OCI-LY3 (cell line): ENCODE measurements at regions not wholly inside any gene's neighbourhood (a gene's known extent, or its start where the extent isn't known, plus 50 kb on each side); places are given as distances from the start of the nearest gene placed in this dataset.

Experiments used
- H2AFZ ChIP-seq: fragments of 200-600, 300-600 bp; shearing (Covaris generic); 2 replicates; pipeline ENCODE4 v1.6.0; 2014; ENCODE audit warnings: antibody characterized with exemption, low read depth, low read length
- H3K27ac ChIP-seq: fragments of 200-600, 300-600 bp; sonication (generic); 2 replicates; pipeline ENCODE4 v1.5.1; 2014; ENCODE audit warnings: mild to moderate bottlenecking, low read length, moderate library complexity, mixed read lengths
- H3K27me3 ChIP-seq: fragments of 200-600, 300-600 bp; sonication (generic); 2 replicates; pipeline ENCODE4 v1.6.1; 2014; ENCODE audit warnings: low read depth, low read length, mixed read lengths
- H3K36me3 ChIP-seq: fragments of 200-600, 300-600 bp; sonication (generic); replicated peaks from 2 replicates; pipeline ENCODE3; 2014; ENCODE audit warnings: low read depth, low read length, mixed read lengths
- H3K4me1 ChIP-seq: fragments of 300-600, 200-600 bp; sonication (generic); 2 replicates; pipeline ENCODE4 v1.6.1; 2014; ENCODE audit warnings: low read length, mixed read lengths
- H3K4me2 ChIP-seq: fragments of 200-600, 300-600 bp; sonication (generic); 2 replicates; pipeline ENCODE4 v1.6.1; 2014; ENCODE audit warnings: low read length, mixed read lengths
- H3K4me3 ChIP-seq: fragments of 300-600, 200-600 bp; sonication (generic); 2 replicates; pipeline ENCODE4 v1.5.1; 2014; ENCODE audit warnings: antibody characterized with exemption, mild to moderate bottlenecking, low read length, moderate library complexity
- H3K79me2 ChIP-seq: fragments of 300-600, 200-600 bp; shearing (Covaris generic); 2 replicates; pipeline ENCODE4 v1.6.1; 2014; ENCODE audit warnings: mild to moderate bottlenecking, low read length, mixed read lengths
- H3K9ac ChIP-seq: fragments of 300-600, 200-600 bp; shearing (Covaris generic); 2 replicates; pipeline ENCODE4 v1.6.0; 2014; ENCODE audit warnings: mild to moderate bottlenecking, low read length, moderate library complexity
- H3K9me3 ChIP-seq: fragments of 200-600, 300-600 bp; shearing (Covaris generic); 2 replicates; pipeline ENCODE4 v1.6.1; 2014; ENCODE audit warnings: low read length, mixed read lengths; ENCODE audit not compliant: insufficient read depth
- H4K20me1 ChIP-seq: fragments of 200-600, 300-600 bp; sonication (generic); 2 replicates; pipeline ENCODE4 v1.6.1; 2016; ENCODE audit warnings: low read length, mixed read lengths; ENCODE audit not compliant: insufficient read depth
- CTCF ChIP-seq: fragments of 200-600, 300-600 bp; sonication (generic); IDR thresholded peaks from 2 replicates; pipeline ENCODE4 v1.5.1; 2014; ENCODE audit warnings: antibody characterized with exemption, low read length, low read depth
- EZH2phosphoT487 ChIP-seq: fragments of 200-600 bp; shearing (Covaris generic); IDR thresholded peaks from 2 replicates; pipeline ENCODE4 v1.6.1; 2018; ENCODE audit warnings: antibody characterized with exemption, mixed run types, low read depth

- no peak overlapping the region for H2AFZ ChIP-seq
- no peaks in the 10 kb centered on the region for H3K79me2 ChIP-seq
- H3K4me2 ChIP-seq = no peak overlapping the region
- no peaks in the 10 kb centered on the region for H3K9me3 ChIP-seq
- H3K4me1 ChIP-seq = no peaks in the 10 kb centered on the region
- no peak overlapping the region for H3K4me3 ChIP-seq
- H3K9ac ChIP-seq = no peak overlapping the region
- no peaks in the 10 kb centered on the region for H4K20me1 ChIP-seq
- H3K36me3 ChIP-seq = no peaks in the 10 kb centered on the region
- H3K27ac ChIP-seq = no peak overlapping the region
- TF ChIP-seq CTCF (no peak), EZH2phosphoT487 (no peak)
- H3K27me3 ChIP-seq = no peaks in the 10 kb centered on the region
Measured at GRCh38 chr12:115273456-115273855, 589.5 kb upstream of the TBX3 start.

GRCh38 chr12:115268451-115268850 is 584.5 kb upstream of the TBX3 start:
- Histone ChIP-seq H3K27ac (no peak overlapping the region), H3K36me3 (no peaks in the 10 kb centered on the region), H2AFZ (no peak overlapping the region), H3K4me1 (no peaks in the 10 kb centered on the region), H4K20me1 (no peaks in the 10 kb centered on the region), H3K27me3 (peaks cover 7% of the 10 kb centered on the region; the same call in 1 of the 2 replicates), H3K9ac (no peak overlapping the region), H3K79me2 (no peaks in the 10 kb centered on the region), H3K4me3 (no peak overlapping the region), H3K9me3 (no peaks in the 10 kb centered on the region), H3K4me2 (no peak overlapping the region)
- TF ChIP-seq CTCF (no peak), EZH2phosphoT487 (no peak)

GRCh38 chr12:115267891-115268290 is 583.9 kb upstream of the TBX3 start:
- Histone ChIP-seq H2AFZ (no peak overlapping the region), H3K27me3 (peaks cover 7% of the 10 kb centered on the region; the same call in 1 of the 2 replicates), H3K27ac (no peak overlapping the region), H3K4me3 (no peak overlapping the region), H3K9me3 (no peaks in the 10 kb centered on the region), H3K4me2 (no peak overlapping the region), H3K79me2 (no peaks in the 10 kb centered on the region), H4K20me1 (no peaks in the 10 kb centered on the region), H3K36me3 (no peaks in the 10 kb centered on the region), H3K9ac (no peak overlapping the region), H3K4me1 (no peaks in the 10 kb centered on the region)
- TF ChIP-seq CTCF (no peak), EZH2phosphoT487 (no peak)

- Histone ChIP-seq H2AFZ (no peak overlapping the region), H3K27ac (no peak overlapping the region), H3K9me3 (no peaks in the 10 kb centered on the region), H3K4me3 (no peak overlapping the region), H3K9ac (no peak overlapping the region), H4K20me1 (no peaks in the 10 kb centered on the region), H3K4me1 (no peaks in the 10 kb centered on the region), H3K27me3 (peaks cover 7% of the 10 kb centered on the region; the same call in 1 of the 2 replicates), H3K4me2 (no peak overlapping the region), H3K36me3 (no peaks in the 10 kb centered on the region), H3K79me2 (no peaks in the 10 kb centered on the region)
- TF ChIP-seq CTCF (no peak), EZH2phosphoT487 (no peak)
Measured at GRCh38 chr12:115267464-115267863, 583.5 kb upstream of the TBX3 start.
